SJCRH30 (cell line): ENCODE measurements at regions not wholly inside any gene's neighbourhood (a gene's known extent, or its start where the extent isn't known, plus 50 kb on each side); places are given as distances from the start of the nearest gene placed in this dataset.

Source experiments
- DNase-seq, 2 experiments: peaks; one replicate each; pipeline ENCODE4 v3.0.0-alpha.2; 2015 to 2020
- H3K27ac ChIP-seq: fragments of 250-450 bp; sonication (Bioruptor Pico); 2 replicates; pipeline ENCODE4 v1.5.1; 2020; ENCODE audit warnings: mild to moderate bottlenecking, moderate library complexity
- H3K27me3 ChIP-seq: fragments of 250-450 bp; sonication (Bioruptor Pico); 2 replicates; pipeline ENCODE4 v1.5.1; 2020; ENCODE audit warnings: mild to moderate bottlenecking, moderate library complexity
- H3K36me3 ChIP-seq: fragments of 250-450 bp; sonication (Bioruptor Pico); 2 replicates; pipeline ENCODE4 v1.5.1; 2020; ENCODE audit warnings: mild to moderate bottlenecking, moderate library complexity
- H3K4me1 ChIP-seq: fragments of 250-450 bp; sonication (Bioruptor Pico); 2 replicates; pipeline ENCODE4 v1.5.1; 2020; ENCODE audit warnings: mild to moderate bottlenecking, moderate library complexity
- H3K4me3 ChIP-seq: fragments of 250-450 bp; sonication (Bioruptor Pico); 2 replicates; pipeline ENCODE4 v1.5.1; 2020; ENCODE audit warnings: mild to moderate bottlenecking, moderate library complexity
- H3K9me3 ChIP-seq: fragments of 250-450 bp; sonication (Bioruptor Pico); replicated peaks from 2 replicates; pipeline ENCODE4 v1.5.1; 2020; ENCODE audit warnings: mild to moderate bottlenecking, moderate library complexity

DNA sequence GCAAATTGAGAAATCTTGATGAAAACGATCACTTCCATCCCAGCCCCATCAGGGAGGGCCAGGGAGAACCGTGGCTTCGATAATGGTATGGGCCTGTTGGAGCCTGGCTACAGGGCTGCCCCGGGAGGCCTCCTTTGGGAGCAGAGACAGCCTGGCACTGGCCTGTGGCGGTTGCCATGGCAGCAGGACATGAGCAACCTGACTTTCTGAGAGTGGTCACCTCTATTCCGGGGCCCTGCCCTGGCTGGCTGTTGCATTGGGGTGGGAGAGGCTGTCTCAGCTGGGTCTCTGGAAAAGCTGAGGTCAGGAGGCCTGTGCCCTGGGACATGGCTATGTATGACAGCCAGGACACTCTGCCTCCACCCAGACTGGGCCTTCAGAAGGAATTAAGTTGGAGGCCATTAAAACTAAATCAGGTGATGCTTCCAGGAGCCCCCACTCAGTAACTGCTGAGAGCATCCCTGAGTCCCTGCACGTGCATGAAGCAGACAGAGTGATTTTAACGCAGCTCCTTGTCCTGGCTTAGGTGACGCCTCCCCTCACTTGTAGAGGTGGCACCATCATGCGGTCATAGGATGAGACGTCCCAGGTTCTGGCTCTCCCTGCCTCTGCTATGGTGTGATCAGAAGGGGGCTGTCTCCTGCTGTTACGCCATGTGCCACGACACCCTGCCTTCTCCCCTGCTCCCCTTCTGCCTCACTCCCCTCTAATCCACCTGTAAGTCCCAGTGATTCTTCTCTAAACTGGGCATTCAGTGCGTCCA lies 126.3 kb downstream of the SLC25A47 start:
- no peak for DNase-seq

DNA sequence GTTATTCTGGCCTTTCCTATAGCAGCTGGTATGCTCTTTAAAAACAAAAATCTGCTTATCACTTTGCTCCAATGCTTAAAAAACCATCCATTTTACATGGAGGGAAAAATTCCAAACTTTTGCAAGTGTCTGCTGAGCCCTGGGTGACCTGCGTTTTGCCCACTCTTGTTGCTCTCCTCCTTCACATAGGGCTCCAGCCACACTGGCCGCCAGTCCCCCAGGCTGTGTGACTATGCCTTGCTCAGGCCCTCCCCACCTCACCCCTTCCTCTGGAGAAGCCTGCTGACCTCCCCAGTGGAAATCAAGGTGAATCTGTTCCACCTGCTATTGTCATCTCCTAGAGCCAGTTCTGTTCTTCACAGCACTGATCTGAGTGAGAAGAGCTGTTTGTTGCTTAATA lies 126.9 kb downstream of the SLC25A47 start:
- DNase-seq = no peak
- Histone ChIP-seq H3K27me3 (no peaks in the 10 kb centered on the region), H3K27ac (no peak overlapping the region), H3K4me3 (no peak overlapping the region), H3K4me1 (no peaks in the 10 kb centered on the region), H3K36me3 (no peaks in the 10 kb centered on the region), H3K9me3 (no peaks in the 10 kb centered on the region)

More for the DNA sequence above, 126.3 kb downstream of the SLC25A47 start:
- no peak overlapping the region for H3K27ac ChIP-seq
- no peaks in the 10 kb centered on the region for H3K9me3 ChIP-seq
- H3K36me3 ChIP-seq = no peaks in the 10 kb centered on the region
- H3K4me3 ChIP-seq = no peak overlapping the region
- H3K27me3 ChIP-seq = no peaks in the 10 kb centered on the region
- H3K4me1 ChIP-seq = no peaks in the 10 kb centered on the region

DNA sequence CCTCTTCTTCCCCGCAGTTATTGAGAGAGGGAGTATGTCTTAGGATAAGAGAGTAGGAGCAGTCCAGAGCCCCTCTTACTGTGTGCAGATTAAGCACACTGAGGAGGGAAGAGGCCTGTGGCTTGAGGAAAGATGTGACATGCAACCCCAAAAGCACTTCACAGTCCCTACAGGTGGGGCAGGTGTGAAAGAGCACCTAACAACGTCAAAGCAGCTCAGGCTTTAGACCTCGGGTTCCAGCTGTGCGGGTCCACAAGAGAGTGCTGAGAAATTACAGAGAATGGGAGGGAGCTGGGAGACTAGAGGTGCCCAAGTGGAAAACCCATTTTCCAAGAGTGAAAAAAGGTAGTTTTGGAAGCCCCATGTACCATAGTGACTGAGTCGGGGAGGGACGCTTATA lies 127.6 kb downstream of the SLC25A47 start:
- Histone ChIP-seq H3K4me3 (no peak overlapping the region), H3K4me1 (no peaks in the 10 kb centered on the region), H3K36me3 (no peaks in the 10 kb centered on the region), H3K27me3 (no peaks in the 10 kb centered on the region), H3K9me3 (no peaks in the 10 kb centered on the region), H3K27ac (no peak overlapping the region)
- DNase-seq = no peak

DNA sequence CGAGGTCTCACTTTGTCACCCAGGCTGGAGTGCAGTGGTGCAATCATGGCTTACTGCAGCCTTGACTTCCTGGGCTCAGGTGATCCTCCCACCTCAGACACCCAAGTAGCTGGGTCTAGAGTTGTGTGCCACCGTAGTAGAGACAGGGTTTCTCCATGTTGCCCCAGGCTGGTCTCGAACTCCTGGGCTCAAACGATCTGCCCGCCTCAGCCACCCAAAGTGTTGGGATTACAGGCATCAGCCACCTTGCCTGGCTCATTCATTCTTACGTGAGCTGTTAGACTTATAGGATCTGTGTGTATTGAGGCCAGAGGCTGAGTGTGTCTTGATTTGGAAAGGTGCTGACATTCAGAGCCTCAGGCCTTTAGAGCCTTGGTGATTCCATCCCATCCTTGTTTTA lies 128.1 kb downstream of the SLC25A47 start:
- Histone ChIP-seq H3K4me1 (no peaks in the 10 kb centered on the region), H3K9me3 (no peaks in the 10 kb centered on the region), H3K27ac (no peak overlapping the region), H3K36me3 (no peaks in the 10 kb centered on the region), H3K27me3 (no peaks in the 10 kb centered on the region), H3K4me3 (no peak overlapping the region)
- no peak for DNase-seq

DNA sequence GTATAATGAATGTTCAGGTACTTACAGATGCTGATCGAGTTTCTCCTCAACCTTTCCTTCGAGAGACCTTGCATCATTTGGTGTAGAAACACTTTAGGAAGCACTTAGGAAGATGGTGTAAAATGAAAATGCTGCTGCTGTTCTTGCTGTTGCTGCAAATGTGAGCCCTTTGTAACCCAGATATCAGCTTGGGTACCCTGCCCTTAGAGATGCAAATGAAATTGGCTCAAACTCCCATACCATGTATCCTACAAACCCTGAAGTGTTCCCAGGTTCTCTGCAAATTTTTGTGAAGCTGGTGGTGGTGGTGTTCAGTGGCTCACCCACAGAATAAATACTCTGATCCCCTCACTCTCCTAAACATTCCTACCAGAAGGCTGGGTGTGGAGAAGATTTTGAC lies 130.8 kb downstream of the SLC25A47 start:
- no peak overlapping the region for H3K4me3 ChIP-seq
- no peak overlapping the region for H3K27ac ChIP-seq
- H3K9me3 ChIP-seq = no peaks in the 10 kb centered on the region
- DNase-seq = no peak
- H3K27me3 ChIP-seq = no peaks in the 10 kb centered on the region
- H3K4me1 ChIP-seq = no peaks in the 10 kb centered on the region
- H3K36me3 ChIP-seq = no peaks in the 10 kb centered on the region

DNA sequence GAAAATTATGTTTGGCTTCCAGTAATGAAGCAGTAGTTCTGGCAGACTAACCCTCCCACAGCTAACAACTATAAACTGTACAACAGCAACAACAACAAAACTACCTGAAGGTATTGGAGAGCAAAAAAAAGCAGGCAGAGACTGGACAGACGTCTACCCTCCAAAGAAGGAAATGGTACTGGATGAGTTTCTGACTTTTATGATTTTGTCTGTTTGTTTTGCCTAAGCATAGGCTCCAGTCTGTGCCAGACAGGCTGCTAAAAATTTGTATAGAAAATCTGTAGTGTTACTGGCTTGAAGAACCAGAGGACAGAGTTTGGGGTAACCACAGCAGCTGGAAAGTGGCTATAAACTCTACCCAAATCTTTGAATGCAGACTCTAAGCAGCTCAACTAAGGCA lies 131.3 kb downstream of the SLC25A47 start:
- no peak overlapping the region for H3K4me3 ChIP-seq
- no peaks in the 10 kb centered on the region for H3K36me3 ChIP-seq
- H3K27me3 ChIP-seq = no peaks in the 10 kb centered on the region
- H3K4me1 ChIP-seq = no peaks in the 10 kb centered on the region
- no peaks in the 10 kb centered on the region for H3K9me3 ChIP-seq
- no peak overlapping the region for H3K27ac ChIP-seq
- DNase-seq = no peak

DNA sequence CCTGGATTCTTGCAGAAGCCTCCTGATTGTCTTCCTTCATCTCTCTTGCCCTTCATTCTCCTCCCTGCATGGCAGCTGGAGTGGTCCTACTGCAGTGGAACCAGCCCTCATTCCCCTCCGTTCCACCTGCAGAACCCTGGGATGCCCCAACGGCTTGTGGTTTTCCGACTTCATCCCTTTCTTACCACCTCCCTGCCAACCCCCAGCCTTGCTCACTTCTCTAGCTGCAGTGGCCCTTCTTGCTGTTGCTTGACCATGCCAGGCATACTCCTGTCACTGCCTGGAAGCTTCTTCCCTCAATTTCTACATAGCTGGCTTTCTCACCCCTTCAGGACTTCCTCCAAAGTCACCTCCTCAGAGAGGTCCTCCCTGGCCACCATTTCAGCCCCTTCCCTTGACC lies 123.3 kb downstream of the BEGAIN start:
- no peak for DNase-seq
- H3K9me3 ChIP-seq = no peaks in the 10 kb centered on the region
- no peaks in the 10 kb centered on the region for H3K27me3 ChIP-seq
- H3K4me3 ChIP-seq = no peak overlapping the region
- H3K4me1 ChIP-seq = no peaks in the 10 kb centered on the region
- no peaks in the 10 kb centered on the region for H3K36me3 ChIP-seq
- H3K27ac ChIP-seq = no peak overlapping the region

DNA sequence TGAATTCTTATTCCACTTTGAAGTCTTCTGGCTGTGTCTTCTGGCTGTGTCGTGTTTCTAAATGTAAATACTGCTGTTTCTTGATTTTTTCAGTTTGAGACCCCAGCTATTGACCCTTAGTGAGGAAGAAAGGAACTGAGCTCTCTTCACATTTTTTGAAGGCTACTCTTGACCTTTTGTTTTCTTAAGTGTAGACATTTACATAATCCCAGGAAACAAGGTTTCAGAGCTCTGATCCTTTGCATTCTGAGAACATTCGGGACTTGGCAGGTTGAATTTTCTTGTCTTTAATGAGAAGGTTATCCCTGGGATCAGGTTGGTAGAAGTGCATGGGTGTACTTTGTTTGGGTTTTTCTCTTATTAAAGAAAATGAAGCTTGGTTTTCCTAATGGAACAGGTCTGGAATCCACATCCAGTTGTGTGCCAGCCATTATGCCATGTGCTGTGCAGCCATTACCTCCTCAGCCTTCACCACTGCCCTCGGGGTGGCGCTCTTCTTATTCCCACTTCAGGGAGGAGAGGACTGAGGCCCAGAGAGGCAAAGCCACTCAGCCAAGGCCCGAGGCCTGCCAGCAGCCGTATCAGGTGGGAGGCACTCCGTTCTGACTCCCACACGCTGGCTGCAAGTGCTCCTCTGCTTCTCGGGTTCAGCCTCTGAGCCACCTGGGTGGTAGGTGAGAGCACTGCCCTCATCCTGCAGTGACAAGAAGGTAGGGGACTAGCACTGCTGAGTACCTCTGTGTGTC lies 120.9 kb downstream of the BEGAIN start:
- Histone ChIP-seq H3K27ac (no peak overlapping the region), H3K4me3 (no peak overlapping the region), H3K36me3 (no peaks in the 10 kb centered on the region), H3K27me3 (no peaks in the 10 kb centered on the region), H3K9me3 (no peaks in the 10 kb centered on the region), H3K4me1 (no peaks in the 10 kb centered on the region)
- DNase-seq = no peak

DNA sequence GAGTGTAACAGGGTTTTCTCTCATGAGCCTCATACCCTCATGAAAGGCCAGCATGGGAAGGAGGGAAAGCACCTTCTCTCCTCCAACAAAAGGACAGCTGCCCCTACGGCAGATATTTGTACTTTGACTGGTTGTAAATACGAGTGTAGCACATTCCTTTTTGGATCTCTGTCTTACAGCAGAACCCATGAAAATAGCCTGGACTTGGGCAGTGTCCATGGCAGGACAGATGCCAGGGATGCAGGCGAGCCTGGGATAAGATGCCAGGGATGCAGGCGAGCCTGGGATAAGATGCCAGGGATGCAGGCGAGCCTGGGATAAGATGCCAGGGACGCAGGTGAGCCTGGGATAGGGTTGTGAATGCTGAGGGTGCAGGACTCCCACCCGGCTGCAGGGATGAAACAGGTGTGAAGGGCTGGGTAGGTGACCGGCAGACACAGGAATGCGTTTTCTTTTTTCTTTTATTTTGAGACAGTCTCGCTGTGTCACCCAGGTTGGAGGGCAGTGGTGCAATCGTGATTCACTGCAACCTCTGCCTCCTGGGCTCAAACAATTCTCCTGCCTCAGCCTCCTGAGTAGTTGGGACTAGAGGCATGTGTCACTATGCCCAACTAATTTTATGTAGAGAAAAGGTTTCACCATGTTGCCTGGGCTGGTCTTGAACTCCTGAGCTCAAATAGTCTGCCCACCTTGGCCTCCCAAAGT lies 120.0 kb downstream of the BEGAIN start:
- no peaks in the 10 kb centered on the region for H3K36me3 ChIP-seq
- no peaks in the 10 kb centered on the region for H3K9me3 ChIP-seq
- H3K27ac ChIP-seq = no peak overlapping the region
- H3K4me1 ChIP-seq = peaks cover 6% of the 10 kb centered on the region
- DNase-seq = no peak
- H3K4me3 ChIP-seq = no peak overlapping the region
- H3K27me3 ChIP-seq = no peaks in the 10 kb centered on the region

DNA sequence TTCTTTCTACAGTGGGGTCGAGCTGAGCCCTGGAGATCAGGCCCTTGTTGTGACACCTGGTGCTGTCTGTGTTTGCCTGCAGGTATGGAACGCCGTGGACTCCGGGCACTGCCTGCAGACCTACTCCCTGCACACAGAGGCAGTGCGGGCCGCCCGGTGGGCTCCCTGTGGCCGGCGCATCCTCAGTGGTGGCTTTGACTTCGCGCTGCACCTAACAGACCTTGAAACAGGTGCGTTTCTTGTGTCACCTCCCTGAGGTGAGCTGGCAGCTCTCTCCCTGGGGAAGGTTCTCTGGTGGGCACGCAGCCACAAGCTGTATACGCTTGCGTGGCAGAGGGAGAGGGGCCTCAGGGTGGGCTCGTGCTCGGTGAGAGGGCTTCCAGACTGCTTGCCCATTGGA lies 119.3 kb downstream of the BEGAIN start:
- no peaks in the 10 kb centered on the region for H3K27me3 ChIP-seq
- no peaks in the 10 kb centered on the region for H3K9me3 ChIP-seq
- DNase-seq = no peak
- no peak overlapping the region for H3K27ac ChIP-seq
- H3K36me3 ChIP-seq = no peaks in the 10 kb centered on the region
- peaks cover 11% of the 10 kb centered on the region for H3K4me1 ChIP-seq
- no peak overlapping the region for H3K4me3 ChIP-seq

DNA sequence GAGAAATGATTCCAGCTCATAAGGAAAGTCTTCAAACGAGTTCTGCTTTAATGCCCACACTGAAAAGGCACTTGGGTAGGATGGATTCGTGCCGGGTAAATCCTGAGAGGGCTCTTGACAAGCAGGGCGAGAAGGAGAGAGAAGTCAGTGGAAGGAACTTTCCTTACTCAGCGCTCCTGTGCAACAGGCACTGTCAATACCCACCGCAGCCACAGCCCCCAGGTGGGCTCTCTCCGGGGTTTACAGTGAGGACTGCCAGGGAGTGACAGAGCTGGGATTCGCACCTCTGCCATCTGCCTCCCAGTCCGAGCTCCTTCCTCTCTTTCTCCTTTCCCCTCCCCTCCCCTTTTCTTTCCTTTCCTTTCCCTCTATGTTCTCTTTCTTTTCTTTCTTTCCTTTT lies 118.7 kb downstream of the BEGAIN start:
- H3K36me3 ChIP-seq = no peaks in the 10 kb centered on the region
- H3K27me3 ChIP-seq = no peaks in the 10 kb centered on the region
- H3K4me3 ChIP-seq = no peak overlapping the region
- no peak overlapping the region for H3K27ac ChIP-seq
- no peaks in the 10 kb centered on the region for H3K9me3 ChIP-seq
- no peak for DNase-seq
- peaks cover 11% of the 10 kb centered on the region for H3K4me1 ChIP-seq

DNA sequence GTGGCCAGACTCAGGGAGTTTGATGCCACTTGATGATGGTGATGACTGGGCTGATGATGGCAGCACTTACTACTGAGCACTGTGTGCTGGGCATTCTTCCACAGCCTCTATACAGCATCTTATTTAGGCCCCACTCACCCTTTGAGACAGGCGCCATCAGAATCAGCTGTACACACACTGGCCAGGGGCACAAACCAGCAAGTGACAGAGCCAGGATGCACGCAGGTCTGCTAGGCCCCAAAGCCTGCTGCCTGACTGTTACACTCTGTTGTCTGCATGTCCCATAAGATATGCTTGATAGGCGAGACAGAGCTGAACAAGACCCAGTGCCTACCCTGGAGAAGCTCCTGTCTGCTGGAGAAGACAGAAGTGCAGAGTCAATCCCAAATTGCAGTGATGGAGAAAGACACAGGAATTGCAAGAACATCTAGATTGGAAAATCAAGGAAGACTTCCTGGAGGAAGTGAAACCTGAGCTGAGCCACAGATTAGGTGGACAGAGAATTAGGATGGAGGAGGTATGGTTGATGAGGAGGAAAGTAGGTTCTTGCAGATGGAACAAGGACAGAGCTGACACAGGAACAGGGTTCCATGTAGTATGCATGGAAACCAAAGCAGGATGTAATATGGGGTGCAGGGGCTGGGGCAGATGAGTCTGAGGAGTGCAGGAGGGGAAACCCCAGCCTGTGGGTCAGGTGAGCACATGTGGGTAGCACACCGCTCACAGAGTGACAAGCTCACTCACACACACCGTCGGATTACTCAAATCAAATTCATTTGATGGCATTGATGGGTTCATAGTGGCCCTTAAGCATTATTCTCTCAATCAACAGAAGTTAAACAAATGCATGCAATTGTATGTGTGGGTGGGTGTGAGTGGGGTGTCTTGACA lies 117.3 kb downstream of the BEGAIN start:
- Histone ChIP-seq H3K4me3 (no peak overlapping the region), H3K4me1 (peaks cover 11% of the 10 kb centered on the region), H3K27ac (no peak overlapping the region), H3K36me3 (no peaks in the 10 kb centered on the region), H3K9me3 (no peaks in the 10 kb centered on the region), H3K27me3 (no peaks in the 10 kb centered on the region)
- no peak for DNase-seq

DNA sequence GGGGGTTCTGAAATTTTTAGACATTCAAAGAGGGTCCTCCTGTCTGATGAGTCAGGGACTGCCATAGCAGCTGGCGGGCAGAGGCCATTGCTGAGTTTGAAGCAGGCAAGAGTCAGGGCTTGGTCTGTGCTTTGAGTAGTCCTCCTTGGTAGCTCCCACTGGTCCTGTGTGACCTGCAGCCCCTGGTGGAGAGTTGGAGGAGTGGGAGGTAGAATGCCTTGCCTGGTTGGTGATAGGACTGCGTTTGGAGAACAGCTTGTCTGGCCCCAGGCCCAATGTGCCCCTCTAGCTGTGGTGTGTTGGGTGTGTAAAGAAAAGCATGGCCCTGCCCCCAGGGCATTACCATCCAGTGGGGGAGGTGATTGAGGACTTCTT lies 116.7 kb downstream of the BEGAIN start:
- no peak overlapping the region for H3K27ac ChIP-seq
- no peaks in the 10 kb centered on the region for H3K27me3 ChIP-seq
- peaks cover 11% of the 10 kb centered on the region for H3K4me1 ChIP-seq
- H3K4me3 ChIP-seq = no peak overlapping the region
- DNase-seq = peak in 1 of 2 experiments; percentile 16
- H3K36me3 ChIP-seq = no peaks in the 10 kb centered on the region
- H3K9me3 ChIP-seq = no peaks in the 10 kb centered on the region

DNA sequence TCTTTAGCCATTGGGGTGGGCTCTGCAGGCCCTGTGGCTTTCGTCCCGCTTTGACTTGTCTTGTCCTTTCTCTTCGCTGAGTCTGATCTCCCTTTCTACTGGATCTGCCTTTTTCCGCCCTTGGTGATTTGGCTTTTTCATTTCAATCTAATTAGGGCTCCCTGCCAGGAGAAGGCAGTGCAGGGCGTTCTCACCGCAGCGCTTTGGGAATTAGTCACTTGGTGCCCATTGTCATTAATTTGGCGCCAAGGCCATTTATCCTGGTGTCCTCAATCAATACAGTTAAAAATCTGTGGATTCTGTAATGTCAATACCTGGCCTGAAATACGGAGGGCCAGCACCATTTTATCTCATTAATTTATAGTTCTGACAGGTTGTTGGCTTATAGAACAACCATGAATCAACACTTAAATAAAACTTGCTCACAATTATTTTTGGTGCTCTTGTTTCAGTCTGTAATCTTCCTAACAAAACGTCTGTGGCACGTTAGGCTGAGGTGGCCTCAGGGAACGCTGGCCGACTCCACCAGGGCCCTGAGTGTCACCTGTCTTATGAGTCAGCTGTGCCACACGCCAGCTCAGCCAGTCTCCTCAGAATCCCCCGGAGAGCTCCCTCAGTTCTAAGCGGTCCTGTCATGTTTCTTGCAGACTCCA lies 115.7 kb downstream of the BEGAIN start:
- H3K27ac ChIP-seq = no peak overlapping the region
- H3K4me3 ChIP-seq = no peak overlapping the region
- H3K27me3 ChIP-seq = no peaks in the 10 kb centered on the region
- peak; percentile 63 to 65 for DNase-seq
- H3K4me1 ChIP-seq = peaks cover 11% of the 10 kb centered on the region
- no peaks in the 10 kb centered on the region for H3K9me3 ChIP-seq
- no peaks in the 10 kb centered on the region for H3K36me3 ChIP-seq
